ENCODE measurements at regions not wholly inside any gene's neighbourhood (a gene's known extent, or its start where the extent isn't known, plus 50 kb on each side); places are given as distances from the start of the nearest gene placed in this dataset.

DNA sequence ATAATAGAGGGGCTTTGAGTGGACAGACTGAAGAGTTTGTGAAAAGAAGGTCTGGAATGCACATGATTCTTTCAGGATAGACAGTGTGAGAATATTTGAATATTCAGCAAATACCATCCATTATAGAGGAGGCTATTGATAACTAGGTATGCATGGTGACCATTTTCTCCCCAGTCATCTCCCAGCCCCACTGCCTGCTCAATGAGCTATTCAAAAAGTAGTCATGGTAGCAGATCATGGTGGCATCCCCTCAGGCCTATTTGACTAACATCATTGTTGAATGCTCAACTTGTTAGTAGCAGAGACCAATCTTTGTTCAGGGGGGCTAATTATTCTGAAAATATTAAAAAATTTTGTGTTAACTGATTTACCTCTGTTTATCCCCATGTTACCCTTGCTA, 311.6 kb downstream of the S1PR1 start:
- no peak for DNase-seq
- Histone ChIP-seq H3K36me3 (no peaks in the 10 kb centered on the region), H3K4me1 (no peaks in the 10 kb centered on the region), H3K9me3 (no peaks in the 10 kb centered on the region), H3K4me3 (replicated peaks in 1 of 3) (no peak overlapping the region), H3K27me3 (no peaks in the 10 kb centered on the region), H3K27ac (no peak overlapping the region)
- intact Hi-C loops (cut with DNase I), result no loop called here
- TF ChIP-seq CTCF (IDR thresholded peaks at IDR 0.05) (no peak), POLR2A (IDR thresholded peaks at IDR 0.05) (no peak)

DNA sequence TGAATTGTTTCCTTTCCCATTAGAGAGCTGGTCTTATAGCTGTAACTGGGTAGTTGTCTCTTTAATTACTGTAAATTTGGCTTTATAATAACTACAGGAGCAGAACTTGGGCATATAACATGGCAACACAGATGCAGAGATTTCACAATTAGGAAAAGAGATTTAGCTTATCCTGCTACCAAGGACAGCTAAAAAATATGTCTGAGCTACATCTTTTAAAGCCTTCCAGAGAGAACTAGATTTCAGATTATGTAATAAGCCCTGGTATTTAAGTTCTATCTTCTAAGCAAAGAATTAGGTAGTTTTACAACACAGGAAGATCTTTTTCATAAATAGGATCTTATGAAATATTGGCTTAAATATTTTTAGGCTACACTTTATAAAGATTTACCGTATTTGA, 313.8 kb downstream of the S1PR1 start:
- Histone ChIP-seq H3K27ac (no peak overlapping the region), H3K4me1 (no peaks in the 10 kb centered on the region), H3K36me3 (no peaks in the 10 kb centered on the region), H3K4me3 (replicated peaks in 1 of 3) (no peak overlapping the region), H3K9me3 (no peaks in the 10 kb centered on the region), H3K27me3 (no peaks in the 10 kb centered on the region)
- no peak for DNase-seq
- TF ChIP-seq CTCF (IDR thresholded peaks at IDR 0.05) (no peak), POLR2A (IDR thresholded peaks at IDR 0.05) (no peak)
- intact Hi-C loops (cut with DNase I), result no loop called here
- WGBS, 2 donors, result 98 to 99% methylated on average over 1 of the region's 1 CpG

GRCh38 chr1:101566883-101567538, 330.2 kb downstream of the S1PR1 start:
- H3K9me3 ChIP-seq, result no peaks in the 10 kb centered on the region
- no peaks in the 10 kb centered on the region for H3K4me1 ChIP-seq
- DNase-seq, result no peak
- intact Hi-C loops (cut with DNase I), result no loop called here
- no peak overlapping the region for H3K27ac ChIP-seq
- no peaks in the 10 kb centered on the region for H3K27me3 ChIP-seq
- H3K36me3 ChIP-seq, result no peaks in the 10 kb centered on the region
- H3K4me3 ChIP-seq (replicated peaks in 1 of 3), result no peak overlapping the region
- 88 to 92% methylated on average over 1 of the region's 1 CpG for WGBS, 2 donors
- TF ChIP-seq POLR2A (IDR thresholded peaks at IDR 0.05) (no peak), CTCF (IDR thresholded peaks at IDR 0.05) (no peak)

DNA sequence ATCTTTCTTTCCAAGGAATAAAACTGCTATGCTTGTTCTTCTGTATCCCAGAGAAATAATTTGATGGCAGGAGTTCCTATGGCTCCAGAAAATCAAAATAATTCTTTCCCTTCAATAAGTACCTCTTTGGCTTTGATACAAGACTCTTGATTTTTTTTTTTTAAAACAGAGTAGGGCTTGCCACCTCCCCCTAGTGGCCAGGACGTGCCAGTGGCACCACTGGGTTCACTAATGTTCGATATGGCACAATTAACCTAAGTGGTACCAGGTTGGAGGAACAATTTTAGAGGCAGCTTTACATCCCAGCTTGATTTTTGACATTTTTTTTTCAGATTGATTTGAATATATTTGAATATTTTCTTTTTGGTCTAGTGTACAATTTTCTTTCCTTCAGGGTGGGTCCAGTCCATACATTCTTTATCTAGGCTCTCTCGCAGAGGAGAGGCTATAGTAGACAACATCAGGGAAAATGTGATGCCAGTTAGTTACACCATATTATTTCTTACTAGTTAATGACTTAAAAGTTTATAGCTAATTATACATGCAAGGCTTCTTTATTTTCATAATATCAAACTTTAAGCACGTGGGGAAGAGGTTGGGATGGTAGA, 330.9 kb downstream of the S1PR1 start:
- no peaks in the 10 kb centered on the region for H3K36me3 ChIP-seq
- DNase-seq, result peak; percentile 25 to 39
- H3K4me3 ChIP-seq (replicated peaks in 1 of 3), result no peak overlapping the region
- no peaks in the 10 kb centered on the region for H3K9me3 ChIP-seq
- 52 to 53% methylated on average over 4 of the region's 4 CpGs for WGBS, 2 donors
- no peaks in the 10 kb centered on the region for H3K27me3 ChIP-seq
- TF ChIP-seq CTCF (IDR thresholded peaks at IDR 0.05), result peak; percentile 33 to 90 (median 66)
- no peak for TF ChIP-seq POLR2A (IDR thresholded peaks at IDR 0.05)
- H3K4me1 ChIP-seq, result no peaks in the 10 kb centered on the region
- H3K27ac ChIP-seq, result no peak overlapping the region
- intact Hi-C loops (cut with DNase I), result no loop called here

- Histone ChIP-seq H3K4me3 (replicated peaks in 1 of 3) (no peak overlapping the region), H3K27ac (peak overlapping the region in 1 of 3 donors; percentile 21), H3K9me3 (no peaks in the 10 kb centered on the region), H3K27me3 (no peaks in the 10 kb centered on the region), H3K36me3 (no peaks in the 10 kb centered on the region), H3K4me1 (peaks cover 11 to 14% of the 10 kb centered on the region in 2 donors)
- no peak for TF ChIP-seq POLR2A (IDR thresholded peaks at IDR 0.05)
- no peak for TF ChIP-seq CTCF (IDR thresholded peaks at IDR 0.05)
- intact Hi-C loops (cut with DNase I), result no loop called here
- WGBS, 2 donors, result 39 to 40% methylated on average over 5 of the region's 5 CpGs
- DNase-seq, result peak; percentile 59 to 69
These were observed 350.9 kb downstream of the S1PR1 start for GRCh38 chr1:101587741-101588140.
